HL-60 (cell line): ENCODE measurements at regions not wholly inside any gene's neighbourhood (a gene's known extent, or its start where the extent isn't known, plus 50 kb on each side); places are given as distances from the start of the nearest gene placed in this dataset.

ENCODE experiments used
- DNase-seq, 2 experiments: peaks; one replicate each; pipeline ENCODE4 v3.0.0-alpha.2; 2010 to 2020; ENCODE audit warnings: low read depth in 1 of 2, low spot score in 1 of 2
- H3K27ac ChIP-seq: fragments of 250-450 bp; sonication (Bioruptor Pico); replicated peaks from 2 replicates; pipeline ENCODE4 v1.5.1; 2020; ENCODE audit warnings: mild to moderate bottlenecking, moderate library complexity
- H3K27me3 ChIP-seq: fragments of 250-450 bp; sonication (Bioruptor Pico); 2 replicates; pipeline ENCODE4 v1.5.1; 2021; ENCODE audit warnings: mild to moderate bottlenecking, moderate library complexity; ENCODE audit not compliant: insufficient read depth, poor library complexity, severe bottlenecking
- H3K4me3 ChIP-seq: replicated peaks from 2 replicates; pipeline ENCODE4 v1.5.1; 2011; ENCODE audit warnings: mild to moderate bottlenecking, control low read depth, low read length; ENCODE audit not compliant: insufficient read depth
- GABPA ChIP-seq: IDR thresholded peaks from 2 replicates; pipeline ENCODE4 v1.6.1; 2012; ENCODE audit warnings: low read depth
- POLR2AphosphoS5 ChIP-seq: IDR thresholded peaks from 2 replicates; pipeline ENCODE4 v1.6.1; 2012; ENCODE audit warnings: low read depth
- SPI1 ChIP-seq: IDR thresholded peaks from 2 replicates; pipeline ENCODE4 v1.6.1; 2012; ENCODE audit warnings: low read depth, mild to moderate bottlenecking, borderline replicate concordance
- TF ChIP-seq, protein P1 (sequence below): IDR thresholded peaks from 2 replicates; pipeline ENCODE4 v1.6.1; 2012; ENCODE audit warnings: low read depth; ENCODE audit not compliant: insufficient replicate concordance
- TF ChIP-seq, protein P2 (sequence below): IDR thresholded peaks from one replicate; pipeline ENCODE4 v1.5.1; 2011; ENCODE audit warnings: low read length, control low read depth, inconsistent platforms; ENCODE audit not compliant: insufficient read depth

DNA sequence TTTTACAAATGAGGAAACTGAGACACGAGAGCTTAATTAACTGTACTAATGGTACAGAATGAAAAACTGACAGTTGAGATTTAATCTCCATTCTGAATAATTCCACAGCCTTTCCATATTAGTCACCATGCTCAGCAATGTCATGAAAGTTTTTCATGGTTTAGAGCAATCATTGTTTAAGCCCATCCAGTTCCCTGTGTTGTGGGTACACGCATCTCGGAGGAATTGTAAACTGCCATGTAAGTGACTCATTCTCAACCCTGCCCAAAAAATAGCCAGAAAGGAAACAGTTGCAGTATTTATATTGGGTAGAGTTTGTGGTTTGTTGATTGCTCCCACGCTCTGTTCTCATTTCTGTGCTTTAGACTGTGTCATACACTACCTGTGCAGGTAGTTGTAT is 1790.8 kb downstream of the LRRC4C start:
- no peak overlapping the region for H3K4me3 ChIP-seq
- H3K27me3 ChIP-seq = no peaks in the 10 kb centered on the region
- no peak for DNase-seq
- H3K27ac ChIP-seq = no peak overlapping the region
- TF ChIP-seq GABPA = no peak
- TF ChIP-seq, protein P1, sequence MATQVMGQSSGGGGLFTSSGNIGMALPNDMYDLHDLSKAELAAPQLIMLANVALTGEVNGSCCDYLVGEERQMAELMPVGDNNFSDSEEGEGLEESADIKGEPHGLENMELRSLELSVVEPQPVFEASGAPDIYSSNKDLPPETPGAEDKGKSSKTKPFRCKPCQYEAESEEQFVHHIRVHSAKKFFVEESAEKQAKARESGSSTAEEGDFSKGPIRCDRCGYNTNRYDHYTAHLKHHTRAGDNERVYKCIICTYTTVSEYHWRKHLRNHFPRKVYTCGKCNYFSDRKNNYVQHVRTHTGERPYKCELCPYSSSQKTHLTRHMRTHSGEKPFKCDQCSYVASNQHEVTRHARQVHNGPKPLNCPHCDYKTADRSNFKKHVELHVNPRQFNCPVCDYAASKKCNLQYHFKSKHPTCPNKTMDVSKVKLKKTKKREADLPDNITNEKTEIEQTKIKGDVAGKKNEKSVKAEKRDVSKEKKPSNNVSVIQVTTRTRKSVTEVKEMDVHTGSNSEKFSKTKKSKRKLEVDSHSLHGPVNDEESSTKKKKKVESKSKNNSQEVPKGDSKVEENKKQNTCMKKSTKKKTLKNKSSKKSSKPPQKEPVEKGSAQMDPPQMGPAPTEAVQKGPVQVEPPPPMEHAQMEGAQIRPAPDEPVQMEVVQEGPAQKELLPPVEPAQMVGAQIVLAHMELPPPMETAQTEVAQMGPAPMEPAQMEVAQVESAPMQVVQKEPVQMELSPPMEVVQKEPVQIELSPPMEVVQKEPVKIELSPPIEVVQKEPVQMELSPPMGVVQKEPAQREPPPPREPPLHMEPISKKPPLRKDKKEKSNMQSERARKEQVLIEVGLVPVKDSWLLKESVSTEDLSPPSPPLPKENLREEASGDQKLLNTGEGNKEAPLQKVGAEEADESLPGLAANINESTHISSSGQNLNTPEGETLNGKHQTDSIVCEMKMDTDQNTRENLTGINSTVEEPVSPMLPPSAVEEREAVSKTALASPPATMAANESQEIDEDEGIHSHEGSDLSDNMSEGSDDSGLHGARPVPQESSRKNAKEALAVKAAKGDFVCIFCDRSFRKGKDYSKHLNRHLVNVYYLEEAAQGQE = no peak
- TF ChIP-seq POLR2AphosphoS5 = no peak
- no peak for TF ChIP-seq SPI1
- TF ChIP-seq, protein P2, sequence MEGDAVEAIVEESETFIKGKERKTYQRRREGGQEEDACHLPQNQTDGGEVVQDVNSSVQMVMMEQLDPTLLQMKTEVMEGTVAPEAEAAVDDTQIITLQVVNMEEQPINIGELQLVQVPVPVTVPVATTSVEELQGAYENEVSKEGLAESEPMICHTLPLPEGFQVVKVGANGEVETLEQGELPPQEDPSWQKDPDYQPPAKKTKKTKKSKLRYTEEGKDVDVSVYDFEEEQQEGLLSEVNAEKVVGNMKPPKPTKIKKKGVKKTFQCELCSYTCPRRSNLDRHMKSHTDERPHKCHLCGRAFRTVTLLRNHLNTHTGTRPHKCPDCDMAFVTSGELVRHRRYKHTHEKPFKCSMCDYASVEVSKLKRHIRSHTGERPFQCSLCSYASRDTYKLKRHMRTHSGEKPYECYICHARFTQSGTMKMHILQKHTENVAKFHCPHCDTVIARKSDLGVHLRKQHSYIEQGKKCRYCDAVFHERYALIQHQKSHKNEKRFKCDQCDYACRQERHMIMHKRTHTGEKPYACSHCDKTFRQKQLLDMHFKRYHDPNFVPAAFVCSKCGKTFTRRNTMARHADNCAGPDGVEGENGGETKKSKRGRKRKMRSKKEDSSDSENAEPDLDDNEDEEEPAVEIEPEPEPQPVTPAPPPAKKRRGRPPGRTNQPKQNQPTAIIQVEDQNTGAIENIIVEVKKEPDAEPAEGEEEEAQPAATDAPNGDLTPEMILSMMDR = no peak

DNA sequence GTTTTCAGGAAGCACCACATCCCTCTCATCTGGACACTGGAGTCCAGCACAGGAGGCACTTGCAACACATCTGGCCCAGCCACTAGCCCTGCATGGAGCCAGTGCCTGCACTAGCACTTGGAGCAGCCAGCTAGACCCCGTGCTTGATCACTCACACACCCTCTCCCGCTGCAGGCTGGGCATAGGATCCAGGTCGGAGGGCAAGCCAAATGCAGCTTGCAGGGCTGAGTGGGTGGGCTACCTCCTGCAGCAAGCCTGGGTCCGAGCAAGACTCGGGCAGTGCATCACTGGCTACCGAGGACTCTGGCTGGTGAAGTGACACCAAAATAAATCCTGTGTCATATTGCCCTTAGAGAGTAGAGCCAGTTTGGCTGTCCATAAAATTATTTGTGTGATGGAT is 1795.4 kb downstream of the LRRC4C start:
- H3K27ac ChIP-seq = no peak overlapping the region

DNA sequence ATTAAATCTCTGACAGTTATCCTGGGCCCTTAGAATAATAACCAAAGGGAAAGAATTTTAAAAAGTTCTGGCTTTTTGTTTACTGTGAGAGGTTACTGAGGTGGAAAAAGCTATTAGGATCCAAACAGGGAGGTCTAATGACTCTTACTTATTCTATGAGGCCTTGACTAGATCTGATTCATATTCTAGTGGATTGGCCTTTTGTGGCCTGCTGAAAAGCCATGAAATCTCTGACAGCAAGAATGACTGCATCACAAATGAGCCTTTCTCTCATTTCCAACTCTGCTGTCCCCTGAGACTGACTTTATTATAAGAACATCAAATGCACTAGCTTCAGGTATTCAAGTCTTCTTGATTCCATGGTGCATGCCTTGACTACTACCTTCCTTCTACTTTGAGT is 1797.6 kb downstream of the LRRC4C start:
- Histone ChIP-seq H3K27ac (no peak overlapping the region), H3K27me3 (no peaks in the 10 kb centered on the region), H3K4me3 (no peak overlapping the region)
- no peak for DNase-seq
- TF ChIP-seq POLR2AphosphoS5 (no peak), SPI1 (no peak), GABPA (no peak)
- TF ChIP-seq, protein P2 = no peak
- TF ChIP-seq, protein P1 = no peak

More for the DNA sequence above, 1795.4 kb downstream of the LRRC4C start:
- TF ChIP-seq, protein P2 = no peak
- DNase-seq = no peak
- Histone ChIP-seq H3K4me3 (no peak overlapping the region), H3K27me3 (no peaks in the 10 kb centered on the region)

DNA sequence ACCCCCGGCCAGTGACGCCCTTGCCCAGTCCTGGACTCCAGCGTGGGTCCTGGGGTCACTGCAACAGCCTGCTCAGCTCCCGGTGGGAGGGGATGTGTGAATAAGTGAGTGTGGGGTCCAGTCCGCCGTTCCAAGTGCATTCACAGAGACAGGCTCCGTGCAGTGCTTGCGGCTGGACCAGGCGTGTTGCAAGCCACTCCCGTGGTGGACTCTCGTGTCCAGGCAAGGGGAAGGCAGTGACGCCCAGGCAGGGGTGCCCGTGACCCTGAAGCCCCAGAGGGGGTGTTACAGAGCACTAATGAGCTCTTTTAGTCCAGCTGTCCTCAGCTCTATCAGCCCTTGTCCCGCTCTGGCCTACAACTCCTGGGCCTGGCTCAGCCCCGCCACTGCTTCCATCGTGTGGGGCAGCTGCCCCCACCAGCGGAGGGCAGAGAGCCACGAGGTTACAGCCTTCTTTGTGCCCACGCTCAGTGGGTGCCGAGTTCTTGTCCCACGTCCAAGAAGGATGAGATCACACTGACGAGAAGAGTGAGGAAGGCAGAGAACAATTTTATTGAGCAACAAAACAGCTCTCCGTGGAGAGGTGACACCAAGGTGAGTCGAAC is 1807.5 kb downstream of the LRRC4C start:
- DNase-seq = no peak
- no peaks in the 10 kb centered on the region for H3K27me3 ChIP-seq
- no peak overlapping the region for H3K4me3 ChIP-seq
- no peak overlapping the region for H3K27ac ChIP-seq
- TF ChIP-seq, protein P2 = no peak
- TF ChIP-seq POLR2AphosphoS5 (no peak), GABPA (no peak), SPI1 (no peak)
- TF ChIP-seq, protein P1 = no peak
